ENCODE measurements at regions not wholly inside any gene's neighbourhood (a gene's known extent, or its start where the extent isn't known, plus 50 kb on each side); places are given as distances from the start of the nearest gene placed in this dataset.
A peak's percentile ranks its signal among the peaks of the same experiment; 100 is the strongest.

DNA sequence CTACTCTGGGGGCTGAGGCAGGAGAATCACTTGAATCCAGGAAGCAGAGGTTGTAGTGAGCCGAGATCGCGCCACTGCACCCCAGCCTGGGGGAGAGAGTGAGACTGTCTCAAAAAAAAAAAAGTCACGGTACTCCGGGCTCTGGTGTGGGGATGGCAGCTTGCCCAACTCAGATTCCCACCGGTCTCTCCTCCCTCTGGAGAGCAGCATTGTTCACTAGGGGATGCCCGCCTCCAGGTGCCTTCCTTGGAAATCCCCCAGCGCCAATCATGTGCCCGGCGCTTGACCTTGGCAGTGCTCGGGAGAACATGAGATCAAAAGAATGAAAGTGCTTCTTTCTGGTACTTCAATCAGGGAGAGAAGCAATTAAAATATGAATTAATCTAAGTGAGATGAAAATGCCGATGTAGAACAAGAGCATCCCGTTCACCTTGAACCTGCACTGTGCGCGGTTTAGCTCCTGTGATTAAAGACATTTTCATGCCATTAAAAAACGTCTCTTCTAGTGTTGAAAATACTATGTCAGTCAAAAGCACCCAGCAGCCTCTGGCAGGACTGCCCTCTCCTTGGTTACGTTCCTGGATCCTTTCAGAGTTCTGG lies 1127.3 kb upstream of the AUTS2 start:
- DNase-seq (ENCODE audit: low spot score), result no peak

DNA sequence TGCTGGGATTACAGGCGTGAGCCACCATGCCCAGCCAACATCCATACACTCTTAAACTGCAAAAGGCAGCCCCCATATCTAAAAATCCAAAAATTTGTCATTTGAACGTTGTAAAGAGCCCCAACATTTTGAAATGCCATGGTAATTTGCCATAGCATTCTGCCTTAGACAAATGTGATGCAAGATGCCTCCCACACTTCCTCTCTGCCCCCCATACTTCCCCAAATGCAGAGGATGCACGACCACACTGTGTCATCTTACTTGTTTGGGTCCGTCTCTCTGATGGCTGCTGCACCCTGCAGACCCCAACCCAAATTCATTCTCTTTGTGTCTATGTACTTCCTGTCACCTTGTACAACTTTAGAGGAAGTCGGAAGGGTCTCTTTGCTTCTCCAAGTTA lies 1125.6 kb upstream of the AUTS2 start:
- DNase-seq (ENCODE audit: low spot score), result no peak

DNA sequence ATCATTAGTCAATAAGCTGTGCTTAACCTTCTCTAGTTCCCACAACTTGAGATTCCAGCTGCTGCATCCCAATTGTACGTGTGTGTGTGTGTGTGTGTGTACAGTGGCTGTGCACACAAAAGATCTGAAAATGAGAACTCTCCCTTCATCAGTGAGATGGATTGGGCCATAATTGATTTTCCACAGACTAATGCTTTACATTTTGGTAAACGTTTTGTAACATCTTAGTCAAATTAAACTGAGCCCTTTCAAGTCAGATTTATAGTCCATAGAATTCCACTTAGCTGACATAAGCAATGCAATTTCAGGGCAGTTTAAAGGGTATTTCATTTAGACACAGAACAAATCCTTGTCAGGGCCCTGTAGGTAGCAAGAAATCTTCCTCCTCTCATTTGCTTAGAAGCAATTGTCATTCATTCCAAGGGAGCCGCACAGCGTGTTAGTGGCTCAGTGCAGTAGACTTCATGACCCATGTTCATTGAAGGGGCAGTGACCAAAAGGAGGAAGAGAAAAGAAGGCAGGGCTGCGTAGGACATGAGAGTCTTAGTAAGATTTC lies 1123.5 kb upstream of the AUTS2 start:
- DNase-seq (ENCODE audit: low spot score), result no peak

DNA sequence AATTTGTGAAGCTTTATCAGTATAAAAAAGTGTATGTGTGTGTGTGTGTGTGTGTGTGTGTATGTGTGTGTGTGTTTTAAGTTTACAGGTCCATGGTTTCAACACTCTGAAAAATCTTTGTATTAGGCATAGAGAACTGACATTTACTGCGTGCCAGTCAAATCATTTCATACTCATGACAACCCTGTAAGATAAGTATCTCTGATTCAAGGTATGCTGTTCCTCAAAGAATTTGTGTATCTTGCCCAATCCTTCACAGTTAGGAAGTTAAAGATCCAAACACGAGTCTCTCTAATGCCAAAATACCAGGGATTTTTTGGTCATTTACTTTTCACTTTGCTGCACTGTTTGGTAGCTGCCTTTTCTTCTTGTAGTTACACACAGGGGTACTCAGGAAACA lies 1121.3 kb upstream of the AUTS2 start:
- no peak for DNase-seq (ENCODE audit: low spot score)

DNA sequence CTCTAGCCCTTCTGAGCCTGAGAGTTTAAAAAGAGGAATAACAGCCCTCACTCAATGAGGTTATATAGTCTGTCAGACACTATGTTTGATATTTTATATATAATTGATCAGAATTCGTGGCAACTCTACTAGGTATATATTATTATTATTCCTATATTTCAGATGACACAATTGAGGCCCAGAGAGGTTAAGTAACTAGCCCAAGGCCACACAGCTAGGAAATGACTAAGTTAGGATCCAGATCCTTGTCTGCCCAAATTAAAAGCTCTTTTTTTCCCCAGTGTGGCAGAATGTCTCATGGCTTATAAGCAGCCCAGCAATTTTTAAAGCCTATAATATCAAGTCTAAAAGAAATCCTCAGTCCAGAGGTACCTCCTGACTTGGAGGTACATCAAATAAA lies 1119.9 kb upstream of the AUTS2 start:
- DNase-seq (ENCODE audit: low spot score), result no peak

DNA sequence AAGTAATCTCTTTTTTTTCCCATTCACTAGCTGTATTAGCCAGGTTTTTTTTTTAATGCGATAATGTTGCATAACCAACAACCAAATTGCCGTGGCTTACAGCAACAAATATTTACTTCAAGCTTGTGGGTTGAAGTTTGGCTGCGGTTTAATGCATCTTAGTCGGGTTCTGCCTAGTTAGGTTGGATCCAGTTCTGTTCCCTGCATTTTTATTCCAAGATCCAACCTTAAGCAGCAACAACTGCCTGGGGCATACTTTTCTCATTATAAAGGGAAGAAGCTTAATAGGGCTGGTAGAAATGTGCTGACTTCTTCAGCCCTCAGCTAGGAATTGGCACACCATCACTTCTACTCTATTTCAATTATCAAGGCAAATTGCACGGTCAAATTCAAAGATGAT lies 1115.5 kb upstream of the AUTS2 start:
- no peak for DNase-seq (ENCODE audit: low spot score)

DNA sequence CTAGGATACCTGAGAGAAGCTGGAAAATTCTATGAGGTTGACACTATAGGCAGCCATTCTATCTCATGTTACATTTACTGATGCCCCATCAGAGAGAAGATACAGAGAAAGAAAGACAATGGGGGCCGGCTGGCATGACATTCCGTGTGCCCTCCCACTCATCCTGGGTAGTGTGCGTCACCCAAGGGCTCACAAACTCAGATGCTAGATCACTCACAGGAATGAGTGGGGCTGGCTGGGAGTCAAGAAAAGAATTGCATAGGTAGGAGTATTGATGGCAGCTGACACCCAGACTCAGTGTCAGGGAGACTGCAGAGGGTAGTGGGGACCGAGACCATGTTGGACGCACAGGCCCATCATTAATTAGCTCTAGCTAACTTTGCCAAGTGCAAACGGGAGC lies 1113.5 kb upstream of the AUTS2 start:
- no peak for DNase-seq (ENCODE audit: low spot score)

DNA sequence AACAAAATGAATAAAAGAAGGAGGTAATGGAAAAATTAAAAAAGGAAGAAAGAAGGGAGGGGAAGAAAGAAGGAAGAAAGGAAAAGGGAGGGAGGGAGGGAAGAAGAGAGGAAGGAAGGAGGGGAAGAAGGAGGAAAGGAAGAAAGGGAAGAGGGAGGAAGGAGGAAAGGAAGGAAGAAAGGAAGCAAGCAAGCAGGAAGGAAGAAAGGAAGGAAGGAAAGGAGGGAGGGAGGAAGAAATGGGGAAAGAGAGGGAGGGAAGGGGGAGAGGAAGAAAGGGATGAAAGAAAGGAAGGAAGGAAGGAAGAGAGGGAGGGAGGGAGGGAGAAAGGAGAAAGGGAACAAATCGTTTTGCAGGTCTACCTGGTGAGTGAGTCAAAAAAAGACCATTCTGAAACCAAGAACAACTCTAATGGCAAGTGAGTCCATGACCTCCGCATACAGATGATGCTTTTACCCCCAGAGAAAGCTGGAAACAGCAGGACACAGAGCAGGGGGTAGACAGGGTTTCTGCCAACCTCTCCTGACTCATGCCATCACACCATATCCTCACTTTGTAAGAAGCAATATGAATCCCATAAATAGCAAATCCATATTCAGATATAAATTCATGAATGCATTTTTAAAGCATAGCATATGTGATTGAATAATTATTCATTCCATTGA lies 1112.9 kb upstream of the AUTS2 start:
- no peak for DNase-seq (ENCODE audit: low spot score)

DNA sequence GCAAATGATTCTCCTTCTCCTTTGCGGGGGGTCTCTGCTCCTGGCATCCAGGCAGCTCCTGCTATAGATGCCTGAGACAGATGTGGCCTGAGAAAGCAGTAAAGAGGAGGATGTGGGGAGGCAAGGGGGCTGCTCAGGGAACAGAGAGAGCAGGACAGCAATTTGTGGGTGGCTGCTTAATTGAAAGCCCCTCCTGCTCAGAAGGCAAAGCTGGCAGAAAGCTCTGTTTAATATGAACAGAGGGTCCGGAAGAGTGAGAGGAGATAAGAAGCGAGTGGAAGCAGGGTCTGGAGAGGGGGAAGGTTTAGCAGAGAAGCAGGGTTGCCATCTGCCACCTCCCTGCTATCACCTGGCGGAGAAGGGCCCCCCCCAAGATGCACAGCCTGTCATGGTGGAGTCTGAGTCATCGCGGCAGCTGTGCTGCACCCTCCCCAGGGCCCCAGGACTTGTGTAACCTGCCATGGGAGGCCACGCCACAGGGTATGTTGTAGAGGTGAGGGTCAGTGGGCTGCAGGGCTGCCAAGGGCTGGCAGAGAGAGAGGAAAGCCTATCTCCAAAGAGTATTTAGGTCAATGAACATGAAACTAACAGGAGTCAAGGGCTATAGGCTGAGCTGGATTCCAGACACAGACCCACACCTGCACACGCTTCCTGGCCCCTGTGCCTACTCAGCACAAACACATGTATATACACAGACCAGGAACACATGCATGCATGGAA lies 1109.8 kb upstream of the AUTS2 start:
- peak; percentile 69 for DNase-seq (ENCODE audit: low spot score)

DNA sequence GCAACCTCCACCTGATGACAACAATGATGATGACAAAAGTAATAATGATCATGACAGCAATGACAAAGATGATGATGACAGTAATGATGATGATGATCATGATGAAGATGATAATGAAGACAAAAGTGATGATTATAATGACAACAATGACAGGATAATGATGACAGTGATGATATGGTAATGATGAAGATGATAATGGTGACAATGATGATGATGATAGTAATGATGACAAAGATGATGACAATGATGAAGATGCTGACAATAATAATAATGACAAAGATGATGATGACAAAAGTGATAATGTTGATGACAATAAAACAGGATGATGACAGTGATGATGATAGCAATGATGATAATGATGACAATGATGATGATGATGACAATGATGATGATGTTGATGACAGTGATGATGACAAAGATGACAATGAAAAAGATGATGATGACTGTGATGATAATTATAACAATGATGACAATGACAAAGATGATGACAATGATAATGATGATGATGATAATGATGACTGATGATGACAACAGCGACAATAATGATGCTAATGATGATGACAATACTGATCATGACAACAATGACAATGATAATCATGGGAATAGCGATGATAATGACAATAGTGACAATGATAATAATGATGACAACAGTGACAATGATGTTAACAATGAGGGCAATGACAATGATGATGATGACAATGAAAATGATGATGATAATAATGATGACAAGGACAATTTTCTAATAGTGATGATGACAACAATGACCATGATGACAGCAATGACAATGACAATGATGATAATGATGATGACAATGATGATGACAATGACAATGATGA lies 1106.5 kb upstream of the AUTS2 start:
- DNase-seq (ENCODE audit: low spot score), result no peak

DNA sequence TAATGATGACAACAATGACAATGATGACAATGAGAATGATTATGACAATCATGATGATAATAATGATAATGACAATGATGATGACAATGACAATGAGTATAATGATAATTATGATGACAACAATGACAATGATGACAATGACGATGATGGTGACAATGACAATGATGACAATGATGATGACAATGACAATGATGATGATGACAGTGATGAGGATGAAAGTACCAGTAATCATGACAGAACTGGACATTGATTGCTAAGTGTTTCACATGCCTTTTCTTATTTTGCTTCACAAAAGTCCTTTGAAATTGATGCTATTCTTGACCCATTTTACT lies 1106.0 kb upstream of the AUTS2 start:
- no peak for DNase-seq (ENCODE audit: low spot score)

DNA sequence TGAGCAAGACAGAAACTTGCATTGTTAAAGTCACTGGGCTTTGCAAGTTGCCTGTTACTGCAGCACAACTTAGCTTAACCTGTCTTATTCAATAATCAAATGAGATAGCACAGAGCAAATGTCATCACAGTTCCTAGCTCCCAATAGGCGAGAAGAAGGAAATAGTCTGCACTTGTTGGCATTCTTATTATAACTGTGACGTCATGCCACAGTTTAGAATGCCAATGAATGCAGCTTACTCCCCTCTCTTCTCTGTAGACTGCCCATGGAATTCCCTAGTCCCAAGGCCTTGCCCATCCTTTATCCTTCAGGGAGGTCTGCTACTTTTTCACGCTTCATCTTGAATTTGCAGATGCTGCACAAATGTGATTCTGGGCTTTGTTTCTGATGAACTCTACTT lies 1094.9 kb upstream of the AUTS2 start:
- DNase-seq (ENCODE audit: low spot score), result no peak

DNA sequence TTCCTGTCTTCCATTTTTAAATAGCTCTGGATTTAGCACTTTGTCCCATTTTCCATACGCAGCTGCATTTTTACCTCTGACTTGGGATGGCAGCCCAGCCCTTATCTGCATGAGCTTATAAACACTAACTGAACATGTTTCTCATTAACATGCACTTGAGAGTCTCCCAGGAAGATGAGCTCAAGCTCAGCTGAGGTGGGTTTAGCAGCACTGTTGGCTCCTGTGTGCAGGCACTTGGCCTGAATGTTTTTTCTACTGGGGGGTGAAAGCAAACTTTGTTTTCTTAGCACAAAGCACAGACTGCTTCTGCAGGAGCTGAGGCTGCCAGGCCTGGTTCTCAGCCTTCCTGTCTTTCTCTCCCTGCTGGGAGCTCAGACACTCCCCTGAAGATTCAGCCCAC lies 1093.6 kb upstream of the AUTS2 start:
- no peak for DNase-seq (ENCODE audit: low spot score)

DNA sequence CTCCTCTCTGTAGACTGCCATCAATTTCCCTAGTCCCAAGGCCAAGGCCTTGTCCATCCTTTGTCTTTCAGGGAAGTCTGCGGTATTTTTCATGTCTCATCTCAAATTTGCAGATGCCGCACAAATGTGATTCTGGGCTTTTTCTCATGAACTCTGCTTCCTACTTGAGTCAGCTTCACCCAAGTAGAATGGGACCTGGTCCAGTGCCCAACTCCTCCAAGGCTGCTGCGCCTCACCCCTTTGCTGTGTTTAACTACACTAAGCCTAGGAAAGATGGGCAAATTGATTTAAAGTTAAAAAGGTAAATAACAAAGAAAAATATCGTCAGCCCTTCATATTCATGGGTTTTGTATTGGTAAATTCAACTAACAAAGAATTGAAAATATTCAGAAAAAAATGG lies 1092.6 kb upstream of the AUTS2 start:
- no peak for DNase-seq (ENCODE audit: low spot score)

DNA sequence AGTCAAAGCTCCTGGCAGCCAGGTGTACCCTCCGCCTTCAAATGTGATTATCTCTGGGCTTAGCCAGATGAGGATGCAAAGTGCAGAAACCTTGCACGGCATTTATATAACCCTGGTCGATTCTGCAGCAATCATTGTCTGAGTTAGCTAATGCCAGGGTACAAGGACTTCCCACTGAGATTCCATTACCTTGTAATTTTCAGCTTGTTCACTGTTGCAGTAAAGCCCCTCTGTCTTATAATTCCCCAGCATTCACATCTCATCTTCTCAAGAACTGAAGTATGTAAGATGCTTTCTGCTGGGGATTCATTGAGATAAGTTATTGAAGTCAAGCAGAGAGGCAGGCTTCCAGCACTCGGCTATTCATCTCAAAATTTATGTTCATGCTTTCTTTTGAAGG lies 1090.6 kb upstream of the AUTS2 start:
- no peak for DNase-seq (ENCODE audit: low spot score)

DNA sequence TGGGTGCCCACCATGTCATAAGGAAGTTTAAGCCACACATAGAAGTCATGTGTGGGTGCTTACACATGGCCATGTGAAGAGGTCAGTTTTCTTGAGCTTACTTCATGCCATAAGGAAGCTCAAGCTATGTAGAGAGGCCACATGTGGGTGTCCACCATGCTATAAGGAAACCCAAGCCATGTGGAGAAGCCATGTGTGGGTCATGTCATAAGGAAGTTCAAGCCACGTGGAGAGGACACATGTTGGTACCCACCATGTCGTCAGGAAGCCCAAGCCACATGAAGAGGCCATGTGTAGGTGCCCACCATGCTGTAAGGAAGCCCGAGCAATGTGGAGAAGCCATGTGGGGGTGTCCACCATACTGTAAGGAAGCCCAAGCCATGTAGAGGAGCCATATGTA lies 1089.2 kb upstream of the AUTS2 start:
- no peak for DNase-seq (ENCODE audit: low spot score)

DNA sequence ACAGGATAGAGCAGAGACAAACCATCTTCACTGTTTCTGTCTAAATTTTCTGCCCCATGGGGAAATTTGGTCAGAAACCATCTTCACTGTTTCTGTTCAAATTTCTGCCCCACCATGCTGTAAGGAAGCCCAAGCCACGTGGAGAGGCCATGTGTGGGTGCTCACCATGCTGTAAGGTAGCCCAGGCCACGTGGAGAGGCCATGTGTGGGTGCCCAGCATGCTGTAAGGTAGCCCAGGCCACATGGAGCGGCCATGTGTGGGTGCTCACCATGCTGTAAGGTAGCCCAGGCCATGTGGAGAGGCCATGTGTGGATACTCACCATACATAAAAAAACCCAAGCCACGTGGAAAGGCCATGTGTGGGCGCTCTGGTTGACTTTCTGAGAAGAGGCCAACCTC lies 1088.7 kb upstream of the AUTS2 start:
- DNase-seq (ENCODE audit: low spot score), result no peak

DNA sequence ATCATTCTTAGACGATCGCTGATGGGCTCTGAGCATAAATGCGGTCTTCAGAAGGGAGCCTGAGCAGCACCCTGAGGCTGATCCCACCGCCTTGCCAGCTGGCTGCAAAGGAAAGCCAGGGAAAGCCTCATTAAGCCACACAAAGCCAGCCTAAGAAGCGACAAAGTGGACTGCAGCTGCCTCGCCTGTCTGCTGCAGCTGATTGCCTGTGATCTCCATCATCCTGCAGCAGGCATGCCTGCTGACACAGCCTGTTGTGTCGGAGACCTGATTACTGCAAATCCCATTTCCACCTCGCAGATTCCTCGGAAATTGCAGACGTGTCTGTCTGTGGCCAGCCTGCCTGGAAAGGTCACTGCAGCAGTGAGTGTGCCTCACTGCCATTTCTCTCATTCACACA lies 1087.0 kb upstream of the AUTS2 start:
- DNase-seq (ENCODE audit: low spot score), result peak; percentile 87

DNA sequence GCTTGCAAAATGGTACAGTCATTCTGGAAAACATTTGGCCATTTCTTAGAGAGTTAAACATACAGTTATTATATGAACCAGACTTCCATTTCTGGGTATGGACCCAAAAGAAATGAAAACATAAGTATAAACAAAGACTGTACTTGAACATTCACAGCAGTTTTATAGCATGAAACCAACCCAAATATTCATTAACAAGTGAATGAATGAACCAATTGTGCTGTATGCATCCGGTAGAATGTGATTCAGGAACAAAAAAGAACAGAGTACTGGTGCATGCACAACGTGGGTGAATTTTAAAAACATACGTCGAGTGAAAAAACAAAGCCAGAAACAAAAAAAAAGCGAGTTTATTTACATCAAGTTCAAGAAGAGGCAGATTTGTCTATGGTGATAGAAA lies 1085.8 kb upstream of the AUTS2 start:
- no peak for DNase-seq (ENCODE audit: low spot score)

DNA sequence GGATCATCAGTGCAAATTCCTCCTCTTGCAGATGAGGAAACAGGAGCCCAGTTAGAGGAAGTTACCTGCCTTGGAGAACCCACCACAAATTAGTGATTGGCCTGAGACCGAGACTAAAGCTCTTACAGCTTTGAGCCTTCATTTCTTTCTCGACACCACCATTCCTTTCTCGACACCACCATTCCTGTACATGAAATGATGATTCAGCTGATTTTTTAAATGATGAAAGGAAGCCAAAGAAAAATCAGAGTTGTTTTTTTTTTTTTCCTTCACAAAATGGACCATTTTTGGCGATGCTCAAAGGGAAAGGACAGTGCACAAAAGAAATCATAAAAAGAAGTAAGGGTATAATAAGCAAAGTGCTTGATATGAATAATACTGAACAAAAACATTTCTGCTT lies 1080.2 kb upstream of the AUTS2 start:
- DNase-seq (ENCODE audit: low spot score), result no peak

DNA sequence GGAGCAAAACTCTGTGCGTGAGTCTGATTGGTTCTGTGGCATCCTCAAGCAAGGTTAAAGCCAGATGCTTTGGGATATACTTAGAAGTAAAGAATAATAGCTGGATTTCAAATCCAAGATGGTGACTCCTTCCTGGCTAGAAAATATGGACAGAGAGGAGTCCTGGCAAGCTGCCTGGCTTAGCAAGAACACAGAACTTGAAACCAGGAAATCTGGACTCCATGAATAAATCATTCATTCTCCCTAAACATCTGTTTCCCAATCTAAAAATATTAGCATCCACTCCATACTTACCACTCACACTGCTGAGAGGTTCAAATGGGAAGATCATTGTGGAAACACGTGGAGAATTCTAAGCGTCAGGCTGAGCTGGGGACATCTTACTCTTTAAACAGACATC lies 1074.1 kb upstream of the AUTS2 start:
- DNase-seq (ENCODE audit: low spot score), result no peak

DNA sequence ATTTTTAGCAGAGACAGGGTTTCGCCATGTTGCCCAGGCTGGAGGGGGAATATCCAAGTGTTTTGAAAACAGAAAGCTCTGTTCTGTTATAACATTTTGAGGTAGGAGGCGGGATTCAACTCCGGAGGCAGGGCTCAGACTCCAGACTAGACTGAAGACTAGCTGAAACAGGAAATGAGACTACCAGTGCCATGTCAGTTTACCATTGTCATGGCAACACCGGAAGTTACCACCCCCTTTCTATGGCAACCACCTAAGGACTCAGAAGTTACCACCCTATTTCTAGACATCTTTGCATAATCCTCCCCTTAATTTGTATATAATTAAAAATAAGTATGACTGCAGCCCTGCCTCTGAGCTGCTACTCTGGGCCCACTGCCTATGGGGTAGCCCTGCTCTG lies 1069.1 kb upstream of the AUTS2 start:
- DNase-seq (ENCODE audit: low spot score), result no peak
